Midbrain (tissue), 1 donor: ENCODE measurements at regions not wholly inside any gene's neighbourhood (a gene's known extent, or its start where the extent isn't known, plus 50 kb on each side); places are given as distances from the start of the nearest gene placed in this dataset.
"Not testable (repeated sequence)": the region's sequence is repeated elsewhere in the genome, so short reads cannot be mapped to it uniquely, and the experiment has no call there.

Source experiments
- DNase-seq: peaks from one replicate; lab custom pipeline; 2025; lab: John Stamatoyannopoulos, UW

GRCh38 chr5:68661237-68661636 is 432.6 kb upstream of the SLC30A5 start:
- no peak for DNase-seq

- no peak for DNase-seq
Observed at GRCh38 chr5:68662804-68663307, 431.0 kb upstream of the SLC30A5 start.

GRCh38 chr5:68669864-68670575 is 423.8 kb upstream of the SLC30A5 start:
- no peak for DNase-seq

GRCh38 chr5:68673106-68673822 is 420.6 kb upstream of the SLC30A5 start:
- DNase-seq = no peak

- no peak for DNase-seq
Observed at GRCh38 chr5:68673823-68674180, 420.0 kb upstream of the SLC30A5 start.

- no peak for DNase-seq
Observed at GRCh38 chr5:68679041-68679440, 414.8 kb upstream of the SLC30A5 start.

- DNase-seq = no peak
Observed at GRCh38 chr5:68680366-68680765, 413.4 kb upstream of the SLC30A5 start.

- DNase-seq = no peak
Observed at GRCh38 chr5:68681929-68682328, 411.9 kb upstream of the SLC30A5 start.

GRCh38 chr5:68682400-68683160 is 411.2 kb upstream of the SLC30A5 start:
- DNase-seq = no peak

- no peak for DNase-seq
Observed at GRCh38 chr5:68683632-68684036, 410.2 kb upstream of the SLC30A5 start.

- no peak for DNase-seq
Observed at GRCh38 chr5:68685863-68686262, 408.0 kb upstream of the SLC30A5 start.

GRCh38 chr5:68688547-68688946 is 405.3 kb upstream of the SLC30A5 start:
- DNase-seq = no peak

GRCh38 chr5:68689010-68689409 is 404.8 kb upstream of the SLC30A5 start:
- DNase-seq = no peak

GRCh38 chr5:68691874-68692273 is 401.9 kb upstream of the SLC30A5 start:
- DNase-seq = not testable (repeated sequence)

- DNase-seq = no peak
Observed at GRCh38 chr5:68698025-68698940, 395.5 kb upstream of the SLC30A5 start.

GRCh38 chr5:68699966-68700365 is 393.8 kb upstream of the SLC30A5 start:
- no peak for DNase-seq

GRCh38 chr5:68707575-68707974 is 386.2 kb upstream of the SLC30A5 start:
- DNase-seq = no peak

- no peak for DNase-seq
Observed at GRCh38 chr5:68708156-68708841, 385.5 kb upstream of the SLC30A5 start.

GRCh38 chr5:68708842-68709170 is 385.0 kb upstream of the SLC30A5 start:
- DNase-seq = no peak

GRCh38 chr5:68709239-68709638 is 384.6 kb upstream of the SLC30A5 start:
- no peak for DNase-seq

GRCh38 chr5:68710514-68710913 is 383.3 kb upstream of the SLC30A5 start:
- DNase-seq = no peak
